ENCODE measurements at regions not wholly inside any gene's neighbourhood (a gene's known extent, or its start where the extent isn't known, plus 50 kb on each side); places are given as distances from the start of the nearest gene placed in this dataset.
A peak's percentile ranks its signal among the peaks of the same experiment; 100 is the strongest.

GRCh38 chr2:191738003-191738402 lies 60.1 kb downstream of the NABP1 start:
- DNase-seq = no peak

DNA sequence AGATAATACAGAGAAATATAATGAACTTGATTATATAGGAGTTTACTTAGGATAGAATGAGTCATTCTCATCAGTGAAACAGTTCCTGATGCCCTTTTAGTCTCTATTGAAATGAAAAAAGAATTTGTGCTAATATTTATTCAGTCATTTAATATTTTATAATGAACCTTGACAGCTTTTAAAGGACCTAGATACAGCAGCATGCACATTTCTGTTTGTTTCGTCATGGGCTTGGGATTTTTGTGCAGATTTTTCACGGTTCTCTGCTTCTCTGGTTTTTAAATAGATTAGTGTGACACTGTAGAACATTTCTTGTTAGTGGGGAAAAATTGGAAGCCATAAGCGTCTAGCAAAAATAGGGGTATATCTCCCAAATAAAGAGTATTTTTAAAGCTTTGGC lies 60.7 kb downstream of the NABP1 start:
- DNase-seq = no peak

DNA sequence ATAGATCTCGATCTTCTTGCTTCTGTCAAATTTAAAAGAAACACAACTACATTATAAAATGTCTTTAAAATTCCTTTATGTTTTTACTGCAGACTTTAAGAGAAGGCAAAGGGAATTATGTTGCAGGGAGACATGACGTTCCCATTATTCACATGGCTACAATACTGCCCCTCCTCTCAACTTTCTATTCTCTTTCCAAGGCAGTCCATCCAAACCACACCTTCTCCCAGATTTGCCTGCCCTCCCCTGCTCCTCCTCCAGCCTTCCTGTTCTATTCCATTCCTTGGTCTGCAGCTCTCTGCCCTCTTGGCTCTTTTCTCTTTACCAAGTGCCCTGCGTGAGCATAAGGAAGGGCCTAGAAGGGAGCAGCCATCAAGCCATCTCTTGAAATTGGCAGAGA lies 61.3 kb downstream of the NABP1 start:
- DNase-seq = no peak

GRCh38 chr2:191740016-191740419 lies 62.1 kb downstream of the NABP1 start:
- no peak for DNase-seq

- no peak for DNase-seq
These were observed 62.8 kb downstream of the NABP1 start for GRCh38 chr2:191740759-191741158.

DNA sequence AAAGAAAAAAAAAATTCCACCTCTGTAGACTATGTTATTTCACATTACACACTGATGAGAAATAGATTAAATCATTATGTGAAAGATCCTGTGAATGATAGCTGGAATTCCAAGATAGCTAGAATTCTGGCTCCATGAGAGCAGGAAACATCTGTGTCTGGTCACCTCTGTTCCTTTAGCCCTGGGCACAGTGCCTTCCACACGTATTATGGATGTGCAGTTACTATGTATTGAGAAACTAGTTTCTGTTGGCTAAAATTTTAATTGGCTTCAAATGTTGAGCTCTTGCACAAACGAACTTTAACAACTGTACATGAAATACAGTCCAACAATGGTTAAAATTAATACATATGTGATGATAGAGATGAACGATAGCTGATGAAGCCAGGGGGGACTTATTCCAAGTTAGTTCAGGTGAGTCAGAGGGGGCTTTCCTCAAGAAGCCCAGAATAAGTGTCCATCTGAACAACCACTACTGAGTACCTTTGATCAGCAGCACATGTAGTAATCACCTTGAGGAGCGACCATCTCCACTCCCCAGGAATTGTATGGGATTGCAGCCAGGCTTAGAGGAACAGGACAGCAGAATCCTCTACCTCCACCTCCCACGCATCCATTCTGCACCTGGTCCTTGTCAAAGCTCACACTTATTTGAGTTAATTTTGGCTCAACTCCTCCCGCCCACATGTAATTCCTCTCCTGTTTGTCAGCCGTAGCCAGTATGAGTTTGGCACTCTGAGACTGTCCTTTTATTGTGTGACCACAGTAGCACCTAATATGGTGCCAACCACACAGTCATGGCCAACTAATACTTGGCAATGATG lies 68.6 kb downstream of the NABP1 start:
- DNase-seq = no peak

DNA sequence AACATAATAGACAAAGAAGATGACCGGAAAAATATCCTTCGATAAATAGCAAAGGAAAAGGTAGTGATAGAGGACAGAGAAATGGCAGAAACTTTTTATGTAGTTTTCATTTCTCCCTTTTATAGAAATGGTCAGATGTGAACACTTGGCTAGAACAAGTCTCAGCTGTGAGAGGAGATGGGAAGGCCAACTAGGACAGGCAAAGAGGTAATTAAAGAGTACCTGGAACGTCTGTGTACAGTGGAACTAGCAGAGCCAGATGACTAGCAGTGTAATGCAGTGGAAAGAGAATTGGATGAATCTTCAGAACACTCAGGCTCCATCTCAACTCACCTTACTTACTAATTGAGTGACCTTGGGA lies 69.2 kb downstream of the NABP1 start:
- no peak for DNase-seq

DNA sequence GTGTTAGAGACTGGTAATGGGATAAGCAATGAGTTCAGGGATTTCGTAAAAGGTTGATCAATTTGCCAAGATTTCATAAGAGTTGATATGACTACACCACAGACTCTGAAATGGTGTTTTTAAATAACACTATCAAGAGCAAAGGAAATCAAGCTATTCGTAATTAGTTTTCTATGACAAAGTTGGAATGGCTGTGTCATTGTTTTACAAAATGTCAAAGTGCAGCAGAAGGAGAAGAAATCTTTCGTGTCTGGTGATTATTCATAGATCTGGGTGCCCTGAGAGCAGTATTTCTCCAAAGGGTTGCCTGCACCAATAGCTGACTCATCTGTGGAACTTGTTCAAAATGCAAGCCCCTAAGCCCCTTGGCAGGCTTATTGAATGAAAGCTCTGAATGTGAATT lies 70.1 kb downstream of the NABP1 start:
- DNase-seq = no peak

DNA sequence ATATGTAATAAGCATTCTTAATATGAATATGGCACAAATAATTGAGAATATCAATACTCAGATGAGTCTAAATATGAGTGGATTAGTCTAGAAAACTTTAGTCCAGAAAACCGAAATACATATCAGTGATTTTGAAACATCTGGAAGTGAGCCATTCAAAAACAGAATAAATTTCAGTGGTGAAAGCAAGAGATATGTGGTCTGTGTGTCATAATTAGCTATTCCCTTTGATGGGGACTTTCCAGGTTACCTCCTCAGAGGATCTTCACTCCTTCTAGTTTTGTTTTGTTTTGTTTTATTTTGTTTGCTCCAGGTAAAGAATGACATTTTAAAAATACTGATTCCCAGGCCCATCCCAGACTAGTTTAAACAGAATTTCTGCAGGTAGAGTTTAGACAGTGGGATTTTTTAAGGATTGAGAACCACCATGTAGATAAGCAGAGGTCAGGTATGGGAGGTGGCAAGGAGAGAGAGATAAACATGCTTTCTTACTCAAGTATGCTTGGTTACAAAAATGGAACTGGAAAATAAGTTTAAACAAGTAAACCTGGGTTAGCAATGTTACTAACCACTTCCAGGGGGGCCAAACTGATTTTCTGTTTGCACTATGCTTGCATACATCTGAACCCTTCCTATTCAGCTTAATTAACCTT lies 70.7 kb downstream of the NABP1 start:
- no peak for DNase-seq

- no peak for DNase-seq
These were observed 71.2 kb downstream of the NABP1 start for GRCh38 chr2:191749181-191749540.

- DNase-seq = no peak
These were observed 76.2 kb downstream of the NABP1 start for GRCh38 chr2:191754103-191754502.

- DNase-seq = no peak
These were observed 78.8 kb downstream of the NABP1 start for GRCh38 chr2:191756761-191757160.

DNA sequence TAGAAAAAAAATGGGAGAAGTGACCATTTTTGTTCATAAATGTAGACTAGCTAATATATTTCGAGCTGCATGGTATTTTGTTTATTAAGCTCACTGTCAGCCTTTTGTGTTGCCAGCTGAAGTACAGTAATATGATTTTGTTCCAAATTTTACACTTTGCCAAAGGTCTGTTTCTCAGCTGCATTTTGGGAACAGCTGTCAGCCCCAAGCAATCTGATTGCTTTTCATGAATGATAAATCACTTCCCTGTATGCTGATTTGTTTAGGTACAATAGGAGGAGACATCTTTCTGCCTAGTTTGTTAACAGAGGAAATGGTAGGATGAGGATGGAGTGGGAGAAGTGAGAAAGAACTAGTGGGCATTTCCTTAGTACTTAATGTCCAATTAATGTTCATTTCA lies 79.3 kb downstream of the NABP1 start:
- no peak for DNase-seq

- peak; percentile 18 for DNase-seq
These were observed 80.9 kb downstream of the NABP1 start for GRCh38 chr2:191758518-191759507.

- no peak for DNase-seq
These were observed 81.7 kb downstream of the NABP1 start for GRCh38 chr2:191759680-191760079.

- no peak for DNase-seq
These were observed 82.8 kb downstream of the NABP1 start for GRCh38 chr2:191760655-191761262.

DNA sequence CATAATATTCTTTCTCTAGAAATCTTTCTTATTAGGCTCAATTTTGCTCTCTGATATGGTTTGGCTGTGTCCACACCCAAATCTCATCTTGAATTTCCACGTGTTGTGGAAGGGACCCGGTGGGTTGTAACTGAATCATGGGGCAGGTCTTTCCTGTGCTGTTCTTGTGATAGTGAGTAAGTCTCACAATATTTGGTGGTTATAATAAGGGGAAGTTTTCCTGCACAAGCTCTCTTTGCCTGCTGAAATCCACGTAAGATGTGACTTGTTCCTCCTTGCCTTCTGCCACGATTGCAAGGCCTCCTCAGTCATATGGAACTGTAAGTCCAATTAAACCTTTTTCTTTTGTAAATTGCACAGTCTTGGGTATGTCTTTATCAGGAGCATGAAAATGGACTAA lies 73.8 kb downstream of the CAVIN2 start:
- no peak for DNase-seq

- no peak for DNase-seq
These were observed 69.5 kb downstream of the CAVIN2 start for GRCh38 chr2:191777351-191777750.

DNA sequence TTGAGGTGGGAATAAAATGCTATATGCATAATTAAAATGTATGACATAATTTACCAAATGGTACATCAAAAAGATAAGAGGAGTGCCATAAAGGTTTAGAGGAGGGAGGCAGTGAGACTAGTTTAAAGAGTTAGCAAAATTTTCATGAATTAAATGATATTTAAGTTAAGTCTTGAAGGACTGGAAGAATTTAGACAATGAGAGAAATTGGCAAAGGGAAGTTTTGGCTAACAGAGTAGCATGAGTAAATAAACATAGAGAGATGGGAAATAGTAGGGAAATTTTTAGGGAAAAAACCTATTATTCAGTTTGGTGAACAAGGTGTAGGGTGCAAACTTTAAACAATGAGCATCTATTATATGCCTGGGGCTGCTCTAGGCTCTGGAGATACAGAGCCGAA lies 68.8 kb downstream of the CAVIN2 start:
- DNase-seq = no peak

GRCh38 chr2:191782351-191782750 lies 64.5 kb downstream of the CAVIN2 start:
- DNase-seq = no peak

- DNase-seq = no peak
These were observed 63.5 kb downstream of the CAVIN2 start for GRCh38 chr2:191783416-191783815.

All from NCI-H345 (cell line).